Astrocyte (in vitro differentiated cells and primary cell): ENCODE measurements at regions not wholly inside any gene's neighbourhood (a gene's known extent, or its start where the extent isn't known, plus 50 kb on each side); places are given as distances from the start of the nearest gene placed in this dataset.

ENCODE experiments used
- DNase-seq: peaks from one replicate; pipeline ENCODE4 v3.0.0-alpha.2; 2010; ENCODE audit warnings: low read depth
- FAIRE-seq: peaks from 2 replicates; lab custom pipeline; 2011; peaks lifted over from hg19 to GRCh38; lab: Jason Lieb, UNC
- H2AFZ ChIP-seq: 2 replicates; pipeline ENCODE4 v1.6.0; 2012; ENCODE audit warnings: low read depth, low read length, inconsistent platforms
- H3K27ac ChIP-seq: 2 replicates; pipeline ENCODE4 v1.5.1; 2011; ENCODE audit warnings: low read depth, low read length, inconsistent platforms
- H3K27me3 ChIP-seq: 2 replicates; pipeline ENCODE4 v1.6.0; 2011; ENCODE audit warnings: low read length, inconsistent platforms; ENCODE audit not compliant: insufficient read depth
- H3K36me3 ChIP-seq: 2 replicates; pipeline ENCODE4 v1.5.1; 2011; ENCODE audit warnings: low read length, inconsistent platforms; ENCODE audit not compliant: insufficient read depth
- H3K4me1 ChIP-seq: 2 replicates; pipeline ENCODE4 v1.5.1; 2011; ENCODE audit warnings: low read length, inconsistent platforms; ENCODE audit not compliant: insufficient read depth
- H3K4me2 ChIP-seq: 2 replicates; pipeline ENCODE4 v1.6.0; 2012; ENCODE audit warnings: low read length, inconsistent platforms
- H3K4me3 ChIP-seq: 2 replicates; pipeline ENCODE4 v1.5.1; 2011; ENCODE audit warnings: low read depth, mild to moderate bottlenecking, low read length, inconsistent platforms; ENCODE audit not compliant: insufficient read depth
- H3K79me2 ChIP-seq: 2 replicates; pipeline ENCODE4 v1.6.0; 2012; ENCODE audit warnings: mild to moderate bottlenecking, low read length, inconsistent platforms; ENCODE audit not compliant: insufficient read depth
- H3K9ac ChIP-seq: 2 replicates; pipeline ENCODE4 v1.6.0; 2012; ENCODE audit warnings: mild to moderate bottlenecking, low read length, inconsistent platforms
- H3K9me3 ChIP-seq: 2 replicates; pipeline ENCODE4 v1.5.1; 2012; ENCODE audit warnings: low read depth, mild to moderate bottlenecking, low read length, inconsistent platforms; ENCODE audit not compliant: insufficient read depth
- H4K20me1 ChIP-seq: 2 replicates; pipeline ENCODE4 v1.6.0; 2012; ENCODE audit warnings: low read length, inconsistent platforms; ENCODE audit not compliant: insufficient read depth
- H3K27ac Mint-ChIP-seq: one replicate; pipeline ENCODE4 v1.8.0; 2021; ENCODE audit warnings: mild to moderate bottlenecking, mixed read lengths; ENCODE audit not compliant: unreplicated experiment
- H3K27me3 Mint-ChIP-seq: one replicate; pipeline ENCODE4 v1.8.0; 2021; ENCODE audit warnings: low read depth, mixed read lengths; ENCODE audit not compliant: unreplicated experiment
- H3K36me3 Mint-ChIP-seq: one replicate; pipeline ENCODE4 v1.8.0; 2021; ENCODE audit warnings: low read depth, mixed read lengths; ENCODE audit not compliant: unreplicated experiment
- H3K4me1 Mint-ChIP-seq: one replicate; pipeline ENCODE4 v1.8.0; 2021; ENCODE audit warnings: low read depth, mixed read lengths; ENCODE audit not compliant: unreplicated experiment
- H3K4me3 Mint-ChIP-seq: one replicate; pipeline ENCODE4 v1.8.0; 2021; ENCODE audit warnings: mild to moderate bottlenecking, moderate library complexity, mixed read lengths; ENCODE audit not compliant: unreplicated experiment
- H3K9me3 Mint-ChIP-seq: one replicate; pipeline ENCODE4 v1.8.0; 2021; ENCODE audit warnings: mild to moderate bottlenecking, mixed read lengths; ENCODE audit not compliant: unreplicated experiment
- EZH2 ChIP-seq: IDR thresholded peaks from 2 replicates; pipeline ENCODE4 v1.6.1; 2012; ENCODE audit warnings: mild to moderate bottlenecking, low read length, inconsistent platforms; ENCODE audit not compliant: insufficient read depth
- TF ChIP-seq, protein P1 (sequence below): IDR thresholded peaks from 2 replicates; pipeline ENCODE4 v1.5.1; 2011; ENCODE audit warnings: low read depth, mild to moderate bottlenecking, inconsistent platforms, low read length, moderate library complexity; ENCODE audit not compliant: insufficient read depth

DNA sequence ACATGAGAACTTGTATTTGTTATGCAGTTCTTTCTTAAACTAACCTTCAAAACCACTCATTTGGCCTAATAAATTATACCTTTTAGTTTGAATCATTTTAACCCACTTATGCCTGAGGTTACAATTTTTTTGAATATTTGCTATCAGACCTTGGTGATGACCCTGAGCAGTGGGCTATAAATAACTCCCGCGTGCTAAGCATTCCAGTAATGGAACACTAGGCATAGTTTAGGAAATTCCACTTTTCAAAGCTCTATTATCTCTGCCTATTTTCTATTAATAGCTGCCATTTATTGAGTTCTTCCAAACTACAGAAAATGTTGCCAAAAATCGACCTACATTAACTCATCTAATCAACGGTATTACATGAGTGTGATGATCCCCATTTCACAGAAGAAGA, 993.4 kb upstream of the FAT3 start:
- Mint-ChIP-seq H3K27me3 (no peaks in the 10 kb centered on the region), H3K4me3 (no peak overlapping the region), H3K36me3 (no peaks in the 10 kb centered on the region), H3K9me3 (no peaks in the 10 kb centered on the region), H3K4me1 (peaks cover 5% of the 10 kb centered on the region), H3K27ac (no peak overlapping the region)
- H3K36me3 ChIP-seq: no peaks in the 10 kb centered on the region
- H3K79me2 ChIP-seq: no peaks in the 10 kb centered on the region
- no peak overlapping the region for H2AFZ ChIP-seq
- no peak overlapping the region for H3K27ac ChIP-seq
- no peak overlapping the region for H3K4me3 ChIP-seq
- peak overlapping the region; percentile 13 for H3K4me2 ChIP-seq
- no peaks in the 10 kb centered on the region for H3K9me3 ChIP-seq
- no peaks in the 10 kb centered on the region for H4K20me1 ChIP-seq
- H3K4me1 ChIP-seq: no peaks in the 10 kb centered on the region
- DNase-seq (no peak), FAIRE-seq (no peak)
- no peak overlapping the region for H3K9ac ChIP-seq
- no peaks in the 10 kb centered on the region for H3K27me3 ChIP-seq
- TF ChIP-seq, protein P1, sequence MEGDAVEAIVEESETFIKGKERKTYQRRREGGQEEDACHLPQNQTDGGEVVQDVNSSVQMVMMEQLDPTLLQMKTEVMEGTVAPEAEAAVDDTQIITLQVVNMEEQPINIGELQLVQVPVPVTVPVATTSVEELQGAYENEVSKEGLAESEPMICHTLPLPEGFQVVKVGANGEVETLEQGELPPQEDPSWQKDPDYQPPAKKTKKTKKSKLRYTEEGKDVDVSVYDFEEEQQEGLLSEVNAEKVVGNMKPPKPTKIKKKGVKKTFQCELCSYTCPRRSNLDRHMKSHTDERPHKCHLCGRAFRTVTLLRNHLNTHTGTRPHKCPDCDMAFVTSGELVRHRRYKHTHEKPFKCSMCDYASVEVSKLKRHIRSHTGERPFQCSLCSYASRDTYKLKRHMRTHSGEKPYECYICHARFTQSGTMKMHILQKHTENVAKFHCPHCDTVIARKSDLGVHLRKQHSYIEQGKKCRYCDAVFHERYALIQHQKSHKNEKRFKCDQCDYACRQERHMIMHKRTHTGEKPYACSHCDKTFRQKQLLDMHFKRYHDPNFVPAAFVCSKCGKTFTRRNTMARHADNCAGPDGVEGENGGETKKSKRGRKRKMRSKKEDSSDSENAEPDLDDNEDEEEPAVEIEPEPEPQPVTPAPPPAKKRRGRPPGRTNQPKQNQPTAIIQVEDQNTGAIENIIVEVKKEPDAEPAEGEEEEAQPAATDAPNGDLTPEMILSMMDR: no peak
- no peak for TF ChIP-seq EZH2

DNA sequence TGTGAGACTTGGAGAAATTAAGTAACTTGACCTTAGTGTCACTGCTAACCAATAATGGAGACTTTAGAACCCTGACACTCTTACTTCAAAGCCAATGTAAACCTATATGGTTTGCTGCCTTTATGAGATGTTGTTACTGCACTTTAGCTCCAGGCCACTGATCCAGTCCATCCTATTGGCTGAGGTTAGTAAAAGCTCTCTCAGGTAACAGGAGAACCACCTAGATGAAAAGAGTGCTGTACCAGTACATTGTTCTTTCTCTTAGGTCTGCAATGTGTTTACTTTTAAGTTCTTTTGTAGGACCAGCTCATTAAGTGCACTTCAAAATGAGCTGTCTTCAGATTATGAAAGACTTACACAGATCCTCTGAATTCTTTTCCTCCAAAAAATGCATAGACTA, 994.0 kb upstream of the FAT3 start:
- H3K9me3 ChIP-seq: no peaks in the 10 kb centered on the region
- no peak for FAIRE-seq

DNA sequence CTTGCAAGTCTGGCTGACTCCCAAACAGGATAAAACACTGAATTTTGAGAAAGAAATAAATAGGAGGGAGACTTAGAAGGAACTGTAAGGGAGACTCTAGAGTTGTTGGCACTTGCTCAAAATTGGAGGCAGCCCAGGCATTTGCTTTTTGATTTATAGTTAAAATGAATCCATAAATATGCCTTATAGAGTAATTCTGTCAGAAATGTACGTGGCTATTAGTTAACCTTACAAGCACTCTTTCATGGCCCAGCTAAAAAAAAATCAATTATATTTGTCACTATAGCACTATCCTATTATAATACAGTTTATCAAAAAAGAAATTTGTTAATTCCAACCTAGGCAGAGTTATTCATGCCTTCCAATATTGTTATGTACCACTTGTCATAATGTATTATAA, 1000.0 kb upstream of the CHORDC1 start:
- H2AFZ ChIP-seq: no peak overlapping the region
- no peaks in the 10 kb centered on the region for H4K20me1 ChIP-seq
- DNase-seq (no peak), FAIRE-seq (no peak)
- no peak overlapping the region for H3K4me2 ChIP-seq
- H3K79me2 ChIP-seq: no peaks in the 10 kb centered on the region
- H3K36me3 ChIP-seq: no peaks in the 10 kb centered on the region
- Mint-ChIP-seq H3K4me3 (no peak overlapping the region), H3K9me3 (peaks cover 7% of the 10 kb centered on the region), H3K27ac (no peak overlapping the region), H3K4me1 (peaks cover 15% of the 10 kb centered on the region), H3K36me3 (no peaks in the 10 kb centered on the region), H3K27me3 (no peaks in the 10 kb centered on the region)
- H3K27me3 ChIP-seq: no peaks in the 10 kb centered on the region
- TF ChIP-seq, protein P1: no peak
- TF ChIP-seq EZH2: no peak
- H3K9me3 ChIP-seq: no peaks in the 10 kb centered on the region
- H3K4me1 ChIP-seq: no peaks in the 10 kb centered on the region
- no peak overlapping the region for H3K27ac ChIP-seq
- no peak overlapping the region for H3K9ac ChIP-seq
- H3K4me3 ChIP-seq: no peak overlapping the region

More for the DNA sequence above, 994.0 kb upstream of the FAT3 start:
- Histone ChIP-seq H4K20me1 (no peaks in the 10 kb centered on the region), H3K4me2 (peak overlapping the region; percentile 13), H2AFZ (no peak overlapping the region), H3K27ac (no peak overlapping the region), H3K4me3 (no peak overlapping the region), H3K4me1 (no peaks in the 10 kb centered on the region), H3K79me2 (no peaks in the 10 kb centered on the region), H3K9ac (no peak overlapping the region), H3K36me3 (no peaks in the 10 kb centered on the region), H3K27me3 (no peaks in the 10 kb centered on the region)
- peaks cover 5% of the 10 kb centered on the region for H3K4me1 Mint-ChIP-seq
- DNase-seq: no peak
- no peaks in the 10 kb centered on the region for H3K9me3 Mint-ChIP-seq
- no peak for TF ChIP-seq EZH2
- TF ChIP-seq, protein P1: no peak
- peak overlapping the region; percentile 30 for H3K27ac Mint-ChIP-seq
- H3K4me3 Mint-ChIP-seq: no peak overlapping the region
- no peaks in the 10 kb centered on the region for H3K36me3 Mint-ChIP-seq
- H3K27me3 Mint-ChIP-seq: no peaks in the 10 kb centered on the region
